VCaP (cell line): ENCODE measurements at regions not wholly inside any gene's neighbourhood (a gene's known extent, or its start where the extent isn't known, plus 50 kb on each side); places are given as distances from the start of the nearest gene placed in this dataset.

Source experiments
- H3K27ac ChIP-seq: fragments of 450-650 bp; 2 replicates; pipeline ENCODE4 v1.5.1; 2017
- CTCF ChIP-seq: fragments of 450-650 bp; conservative IDR thresholded peaks from 2 replicates; pipeline ENCODE4 v1.5.1; 2017; ENCODE audit warnings: mild to moderate bottlenecking, moderate library complexity

- no peak overlapping the region for H3K27ac ChIP-seq
- TF ChIP-seq CTCF: no peak
Observed at GRCh38 chr2:56505885-56506284, 322.1 kb downstream of the CCDC85A start.

GRCh38 chr2:56508662-56509061 is 324.9 kb downstream of the CCDC85A start:
- no peak overlapping the region for H3K27ac ChIP-seq
- TF ChIP-seq CTCF: no peak

GRCh38 chr2:56510610-56511009 is 326.8 kb downstream of the CCDC85A start:
- no peak for TF ChIP-seq CTCF

GRCh38 chr2:56515399-56515798 is 331.6 kb downstream of the CCDC85A start:
- no peak for TF ChIP-seq CTCF
- no peak overlapping the region for H3K27ac ChIP-seq

More at GRCh38 chr2:56510610-56511009, 326.8 kb downstream of the CCDC85A start:
- H3K27ac ChIP-seq: no peak overlapping the region

- no peak for TF ChIP-seq CTCF
- no peak overlapping the region for H3K27ac ChIP-seq
Observed at GRCh38 chr2:56519806-56520205, 336.0 kb downstream of the CCDC85A start.

- peak overlapping the region; percentile 52 for H3K27ac ChIP-seq
- no peak for TF ChIP-seq CTCF
Observed at GRCh38 chr2:56522605-56523089, 338.9 kb downstream of the CCDC85A start.

- H3K27ac ChIP-seq: peak overlapping the region; percentile 52; the same call in 1 of the 2 replicates
- no peak for TF ChIP-seq CTCF
Observed at GRCh38 chr2:56523816-56524215, 340.0 kb downstream of the CCDC85A start.
